NCI-H187 treated with DMSO at 0.1 percent for 48 hours (cell line): ENCODE measurements at regions not wholly inside any gene's neighbourhood (a gene's known extent, or its start where the extent isn't known, plus 50 kb on each side); places are given as distances from the start of the nearest gene placed in this dataset.

Experiments
- DNase-seq: peaks from one replicate; lab custom pipeline; 2025; lab: John Stamatoyannopoulos, UW

GRCh38 chr21:31566064-31566463 is 93.4 kb upstream of the SOD1 start:
- no peak for DNase-seq

DNA sequence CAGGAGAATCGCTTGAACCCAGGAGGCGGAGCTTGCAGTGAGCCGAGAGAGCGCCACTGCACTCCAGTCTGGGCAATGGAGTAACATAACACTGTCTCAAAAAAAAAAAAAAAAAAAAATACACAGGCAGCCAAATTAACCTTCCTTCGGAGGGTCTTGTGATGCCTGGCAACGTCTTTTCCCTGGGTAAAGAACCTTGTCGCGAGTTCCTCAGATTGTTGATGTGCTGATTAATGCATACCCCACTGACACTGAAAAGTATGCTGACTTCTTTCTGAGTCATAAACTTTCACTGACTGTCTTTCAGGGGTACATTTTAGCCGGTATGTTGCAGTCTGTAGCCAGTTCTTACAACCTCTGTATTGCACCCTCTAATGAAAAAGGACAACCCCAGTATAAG is 95.1 kb upstream of the SOD1 start:
- no peak for DNase-seq

GRCh38 chr21:31560479-31560878 is 99.0 kb upstream of the SOD1 start:
- DNase-seq: no peak

DNA sequence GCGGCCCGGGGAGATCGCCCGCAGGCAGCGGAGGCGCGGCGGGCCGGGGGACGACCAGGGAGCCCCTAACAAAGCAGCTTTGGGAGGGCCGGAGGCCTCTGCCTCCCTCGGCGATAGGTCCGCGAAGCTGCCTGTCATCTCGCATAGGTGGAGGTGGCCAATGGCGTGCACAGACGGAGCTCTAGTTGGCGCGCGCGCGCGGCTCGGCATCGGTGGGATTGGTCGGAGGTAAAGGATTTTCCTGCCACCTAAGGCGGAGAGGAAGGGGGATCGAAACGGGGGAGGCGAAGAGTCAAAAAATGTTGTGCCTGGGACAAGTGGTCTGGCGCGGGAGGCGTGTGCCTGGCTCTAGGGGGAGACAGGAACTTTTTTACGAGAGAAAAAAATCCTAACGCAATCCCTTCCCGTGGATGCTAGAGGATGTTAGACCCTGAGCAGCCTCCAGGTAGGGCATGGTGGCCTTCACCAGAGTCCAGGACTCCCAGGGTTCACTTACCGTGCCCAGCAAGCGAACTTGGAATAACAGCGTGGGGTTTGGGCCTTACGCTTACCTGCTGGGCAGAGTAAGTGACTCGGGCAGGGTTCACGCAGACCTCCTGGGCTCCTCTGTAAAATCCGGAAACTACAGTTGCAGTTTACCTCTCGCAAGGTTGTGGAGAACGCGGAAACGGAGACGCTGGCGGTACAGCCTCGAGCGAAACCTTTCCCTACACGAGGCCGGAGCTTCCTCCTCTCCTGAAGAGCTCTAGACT is 99.9 kb upstream of the SOD1 start:
- DNase-seq: peak; percentile 92

DNA sequence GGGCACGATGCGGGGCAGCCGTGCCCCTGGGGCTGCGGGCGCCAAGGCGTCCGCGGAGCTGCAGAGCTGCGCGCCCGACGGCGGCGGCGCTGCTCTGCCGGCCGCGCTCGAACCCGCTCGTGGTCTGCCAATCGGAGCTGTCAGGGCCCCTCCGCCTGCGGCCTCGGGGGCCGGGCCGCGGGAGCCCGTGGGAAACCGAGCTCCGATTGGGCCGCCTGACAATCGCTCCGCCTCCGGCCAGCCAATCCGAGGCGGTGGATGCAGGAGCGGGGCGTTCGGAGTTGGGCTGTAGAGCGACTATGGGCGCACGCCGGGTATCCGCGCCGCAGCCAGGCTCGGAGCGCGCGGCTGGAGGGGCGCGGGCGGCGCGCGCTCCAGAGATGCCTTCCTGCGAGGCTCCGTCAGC is 100.5 kb upstream of the SOD1 start:
- peak; percentile 71 for DNase-seq

DNA sequence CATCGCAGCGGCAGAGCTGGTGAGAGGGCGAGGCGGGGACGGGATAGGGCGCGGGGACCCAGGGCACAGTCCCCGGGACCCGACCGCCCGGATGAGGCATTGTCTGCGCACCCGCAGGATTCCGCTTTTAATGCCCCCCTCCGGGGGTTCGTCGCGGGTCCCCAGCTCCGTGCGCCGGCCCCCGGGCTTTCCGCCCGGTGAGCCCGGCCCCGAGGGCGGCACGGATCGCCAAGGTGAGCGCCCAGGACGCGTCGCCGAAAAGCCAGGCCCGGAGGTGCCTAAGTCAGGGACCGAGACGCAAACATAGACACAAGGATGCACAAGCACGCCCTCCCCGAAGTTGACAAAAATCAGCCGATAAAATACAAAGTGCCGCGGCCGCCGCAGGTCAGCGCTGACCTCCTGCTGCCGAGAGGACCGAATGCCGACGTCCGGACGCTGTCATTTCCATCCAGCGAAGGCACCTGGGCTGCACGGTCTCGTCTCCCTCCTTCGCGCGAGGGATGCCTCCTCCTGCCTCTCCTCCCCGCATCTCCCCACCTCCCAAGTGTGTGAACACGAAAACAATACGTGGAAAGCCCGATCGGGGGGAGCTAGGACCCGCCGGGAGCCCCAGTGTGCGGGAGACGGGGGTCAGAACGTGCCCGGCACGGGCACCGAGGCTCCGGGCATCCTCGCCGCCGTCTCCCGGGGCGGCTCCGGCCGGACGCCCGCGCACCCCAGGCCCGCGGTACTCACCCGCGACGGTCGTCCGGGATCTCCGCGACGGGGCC is 101.1 kb upstream of the SOD1 start:
- peak; percentile 11 for DNase-seq

- no peak for DNase-seq
Measured at GRCh38 chr21:31557421-31558188, 101.9 kb upstream of the SOD1 start.

- no peak for DNase-seq
Measured at GRCh38 chr21:31556662-31557061, 102.8 kb upstream of the SOD1 start.

- no peak for DNase-seq
Measured at GRCh38 chr21:31555741-31556191, 103.7 kb upstream of the SOD1 start.

GRCh38 chr21:31554511-31555022 is 104.9 kb upstream of the SOD1 start:
- no peak for DNase-seq

DNA sequence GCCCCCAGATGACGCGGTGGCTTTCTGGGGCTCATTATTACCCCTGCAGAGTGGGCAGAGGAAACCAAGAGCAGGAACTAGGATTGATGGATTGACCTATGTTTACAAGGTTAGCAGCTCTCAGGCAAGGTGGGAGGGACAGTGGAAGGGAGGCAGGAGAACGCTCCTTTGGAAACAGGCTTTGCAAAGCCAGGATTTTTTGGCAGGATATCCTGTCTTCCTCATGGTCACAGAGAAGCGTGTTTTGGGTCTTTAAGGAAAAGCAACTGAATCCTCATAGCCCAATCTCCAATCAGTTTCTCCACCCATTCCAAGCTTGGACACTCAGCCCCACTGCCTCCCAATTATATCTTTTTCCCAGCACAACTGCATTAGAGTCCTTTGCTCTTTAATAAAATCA is 105.6 kb upstream of the SOD1 start:
- DNase-seq: no peak

DNA sequence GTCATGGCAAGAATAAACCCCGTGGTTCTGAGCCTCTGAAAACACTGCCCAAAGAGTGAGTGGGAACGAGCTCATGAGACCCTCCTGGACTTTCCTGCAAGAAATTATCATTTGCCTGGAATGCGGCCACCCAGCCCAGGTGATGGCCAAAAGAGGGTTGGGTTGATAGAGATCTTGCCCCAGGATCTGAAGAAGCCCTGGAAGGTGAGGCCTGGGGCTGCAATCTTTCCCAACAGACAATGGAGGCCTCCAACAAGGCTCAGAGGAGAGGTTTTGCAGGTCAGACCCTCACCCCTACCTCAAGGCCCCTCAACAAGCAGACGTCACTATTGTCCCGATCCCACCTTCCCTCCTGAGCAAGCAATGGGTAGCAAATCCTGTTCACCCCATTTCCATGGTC is 106.0 kb upstream of the SOD1 start:
- DNase-seq: no peak

DNA sequence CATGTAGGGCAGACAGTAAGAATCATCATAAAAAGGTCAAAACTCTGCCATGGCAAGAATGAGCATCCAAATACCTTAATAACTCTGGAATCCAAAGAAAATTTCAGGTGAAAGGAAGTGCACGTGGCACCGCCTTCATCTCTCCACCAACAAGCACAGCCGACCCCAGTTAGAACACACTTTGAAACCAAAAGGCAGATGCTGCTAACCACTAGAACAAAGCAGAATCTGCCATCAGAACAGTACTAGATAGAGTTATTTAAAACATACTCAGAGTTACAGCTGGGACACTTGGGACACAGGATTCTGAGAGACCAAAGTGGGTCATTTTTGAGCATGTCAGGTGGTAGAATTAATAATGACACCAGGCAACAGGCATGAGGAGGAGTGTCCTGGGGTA is 106.7 kb upstream of the SOD1 start:
- DNase-seq: no peak

- no peak for DNase-seq
Measured at GRCh38 chr21:31550070-31550469, 109.4 kb upstream of the SOD1 start.

DNA sequence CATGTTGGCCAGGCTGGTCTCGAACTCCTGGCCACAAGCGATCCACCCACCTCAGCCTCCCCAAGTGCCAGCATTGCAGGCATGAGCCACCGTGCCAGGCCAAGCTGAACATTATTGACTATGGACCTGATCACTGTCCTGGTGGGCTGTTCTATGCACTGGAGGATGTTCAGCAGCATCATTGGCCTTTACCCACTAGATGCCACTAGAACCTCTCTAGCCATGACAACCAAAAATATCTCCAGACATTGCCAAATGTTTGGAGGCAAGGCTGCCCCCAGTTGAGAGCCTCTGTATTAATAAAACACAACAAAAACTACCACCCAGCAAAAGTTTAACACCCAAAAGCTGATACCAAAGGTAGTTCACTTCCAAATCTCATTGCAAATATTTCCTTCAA is 110.8 kb upstream of the SOD1 start:
- DNase-seq: no peak

DNA sequence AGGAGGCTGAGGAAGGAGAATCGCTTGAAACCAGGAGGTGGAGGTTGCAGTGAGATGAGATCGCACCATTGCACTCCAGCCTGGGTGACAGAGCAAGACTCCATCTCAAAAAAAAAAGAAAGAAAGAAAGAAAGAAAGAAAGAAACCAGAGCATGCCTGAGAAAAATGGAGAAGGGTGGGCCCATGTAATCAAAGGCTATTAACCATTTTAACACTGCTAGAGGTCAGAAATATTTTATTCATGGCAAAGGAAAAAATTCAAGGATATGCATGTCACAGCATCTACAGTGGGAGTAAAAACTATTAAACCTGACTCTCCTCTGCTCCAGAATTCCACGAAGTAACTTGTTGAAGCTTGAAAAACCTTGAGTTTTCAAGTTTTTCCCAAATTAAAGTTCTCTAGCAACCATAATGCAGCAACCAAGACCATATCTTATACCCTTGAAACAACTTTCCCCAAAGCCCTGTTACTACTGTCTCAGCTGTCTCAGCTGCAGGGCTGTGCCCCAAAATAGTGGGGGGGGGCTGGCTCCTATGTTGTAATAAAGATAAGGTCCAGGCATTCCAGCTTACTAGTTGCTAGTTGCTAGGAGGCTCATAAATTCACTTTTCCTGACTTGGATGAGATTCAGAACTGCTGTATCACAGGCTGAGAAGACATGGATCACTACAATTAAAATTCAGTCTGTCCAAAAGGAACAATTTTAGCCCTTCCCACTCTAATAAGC is 112.9 kb upstream of the SOD1 start:
- DNase-seq: no peak

DNA sequence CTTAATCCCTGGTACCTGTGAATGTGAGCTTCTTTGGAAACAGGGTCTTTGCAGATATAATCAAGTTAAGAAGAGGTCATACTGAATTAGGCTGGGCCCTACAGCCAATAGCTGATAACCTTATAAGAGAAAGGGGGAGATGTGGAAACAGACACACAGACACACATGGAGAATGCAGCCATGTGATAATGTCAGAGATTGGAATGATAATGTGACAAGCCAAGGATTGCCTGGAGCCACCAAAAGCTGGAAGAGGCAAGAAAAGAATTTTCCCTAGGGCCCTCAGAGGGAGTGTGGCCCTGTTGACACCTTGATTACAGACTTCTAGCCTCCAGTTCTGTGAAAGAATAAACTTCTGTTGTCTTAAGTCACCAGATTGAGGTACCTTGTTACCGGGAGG is 114.5 kb upstream of the SOD1 start:
- no peak for DNase-seq

DNA sequence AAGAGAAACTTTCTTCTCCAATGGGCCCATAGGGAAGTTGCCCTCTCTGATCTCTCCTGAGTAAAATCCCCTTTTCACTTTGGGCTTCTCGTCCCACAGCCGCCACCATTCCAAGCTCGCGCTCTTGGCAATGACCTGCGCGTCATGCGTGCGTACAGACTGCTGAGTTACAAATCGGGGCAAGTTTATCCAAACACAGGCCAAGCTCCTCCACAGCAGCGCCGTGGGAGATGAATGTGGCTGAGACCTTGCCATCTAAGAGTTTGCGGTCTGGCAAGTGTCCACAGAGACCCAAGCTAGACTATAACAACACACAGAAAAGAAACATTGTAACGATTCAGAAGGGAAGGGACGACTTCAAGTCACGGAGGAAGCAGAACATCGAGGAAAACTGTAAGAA is 116.3 kb upstream of the SOD1 start:
- DNase-seq: no peak

DNA sequence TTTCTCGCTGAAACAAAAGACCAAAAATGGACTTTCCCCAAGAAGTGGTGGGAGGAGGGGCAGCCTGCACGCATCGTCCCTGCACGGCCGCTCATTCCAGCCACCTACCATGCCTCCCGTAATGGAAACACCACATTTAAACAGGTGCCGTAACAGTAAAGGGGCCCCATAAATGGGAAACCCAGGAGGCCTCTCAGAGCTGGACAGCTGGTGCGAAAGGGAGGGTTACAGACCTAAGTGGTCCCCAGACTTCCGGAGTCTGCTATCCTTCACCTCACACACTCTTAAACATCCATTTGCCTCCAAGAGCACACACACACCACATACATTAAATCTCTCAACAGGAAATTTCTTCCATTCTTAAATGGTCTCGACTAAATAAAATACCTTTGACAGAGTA is 120.7 kb upstream of the SOD1 start:
- DNase-seq: peak; percentile 50

DNA sequence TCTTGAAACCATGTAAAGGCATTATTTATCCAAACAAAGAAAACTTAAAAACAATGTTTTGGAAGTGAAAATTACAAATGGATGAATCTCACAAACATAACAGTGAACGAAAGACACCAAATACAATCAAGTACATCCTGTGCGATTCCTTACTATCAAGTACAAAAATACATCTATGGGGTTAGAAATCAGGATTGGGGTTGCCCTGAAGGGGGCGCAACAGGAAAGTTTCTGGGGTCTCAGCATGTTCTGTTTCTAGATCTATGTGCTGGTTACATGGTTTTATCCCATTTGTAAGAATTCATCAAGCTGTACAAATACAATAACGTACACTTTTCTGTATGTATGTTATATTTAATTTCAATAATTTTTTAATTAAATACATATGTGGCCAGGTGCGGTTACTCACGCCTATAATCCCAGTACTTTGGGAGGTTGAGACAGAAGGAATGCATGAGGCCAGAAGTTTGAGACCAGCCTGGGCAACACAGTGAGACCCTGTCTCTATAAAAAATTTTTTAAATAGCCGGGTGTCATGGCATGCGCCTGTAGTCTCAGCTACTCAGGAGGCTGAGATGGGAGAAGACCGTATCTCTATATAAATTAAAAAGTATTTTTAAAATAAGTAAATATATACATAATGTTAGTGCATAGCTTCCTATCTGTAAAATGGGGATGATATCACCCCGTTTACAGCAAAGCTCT is 121.5 kb upstream of the SOD1 start:
- no peak for DNase-seq

DNA sequence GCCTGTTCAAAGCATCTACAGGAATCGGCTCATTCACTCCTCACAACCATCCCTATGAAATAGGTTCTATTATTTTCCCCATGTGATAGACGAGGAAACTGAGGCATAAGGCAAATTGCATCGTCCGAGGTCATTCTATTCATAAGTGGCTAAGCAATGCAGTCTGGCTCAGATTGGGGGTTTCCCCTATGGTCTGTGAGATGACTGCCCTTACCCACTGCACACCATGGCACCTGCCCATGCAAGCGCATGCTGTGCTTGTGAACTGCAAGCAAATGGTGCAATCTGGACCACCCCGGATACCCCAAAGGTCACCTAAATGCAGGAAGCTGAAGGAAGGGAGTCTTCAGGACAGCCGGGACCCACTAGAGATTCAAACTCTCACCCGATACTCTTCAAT is 123.4 kb upstream of the SOD1 start:
- DNase-seq: no peak
